ENCODE measurements at regions not wholly inside any gene's neighbourhood (a gene's known extent, or its start where the extent isn't known, plus 50 kb on each side); places are given as distances from the start of the nearest gene placed in this dataset.

DNA sequence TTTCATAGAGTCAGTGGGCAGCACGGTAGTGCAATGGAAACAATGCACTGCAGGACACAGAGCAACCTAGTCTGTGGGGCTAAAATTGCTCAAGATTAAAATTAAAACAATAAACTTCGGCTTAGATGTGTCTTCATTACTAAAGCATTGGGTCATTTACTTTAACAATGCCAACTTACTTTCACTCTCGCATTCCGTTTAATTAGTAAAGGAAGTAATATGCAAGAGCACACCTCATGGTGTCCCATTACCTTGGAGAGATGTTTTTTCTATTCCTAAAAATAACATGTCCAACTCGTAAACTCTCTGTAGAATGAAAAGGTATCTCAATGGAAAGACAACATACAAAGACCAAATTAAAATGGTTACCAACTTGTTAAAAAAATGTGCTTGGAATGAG is 738.4 kb downstream of the PCDH17 start:
- Histone ChIP-seq H3K4me3 (ENCODE audit: low read length) (no peak overlapping the region), H3K27me3 (ENCODE audit: control insufficient read depth in 1 of 2, insufficient read depth in 2 of 2, low read length in 2 of 2) (no peaks in the 10 kb centered on the region), H3K9me3 (ENCODE audit: control insufficient read depth in 1 of 2, insufficient read depth in 1 of 2, low read length in 2 of 2) (no peaks in the 10 kb centered on the region), H3K36me3 (ENCODE audit: insufficient read depth, low read length) (no peaks in the 10 kb centered on the region), H3K27ac (ENCODE audit: low read depth in 1 of 2, low read length in 2 of 2) (no peak overlapping the region), H3K4me1 (ENCODE audit: insufficient read depth, low read length) (no peaks in the 10 kb centered on the region)
- DNase-seq: no peak
- ChIA-PET CTCF (no interaction called here), POLR2A (no interaction called here)
- H3K27ac Mint-ChIP-seq: no peak overlapping the region
- TF ChIP-seq, protein P1, sequence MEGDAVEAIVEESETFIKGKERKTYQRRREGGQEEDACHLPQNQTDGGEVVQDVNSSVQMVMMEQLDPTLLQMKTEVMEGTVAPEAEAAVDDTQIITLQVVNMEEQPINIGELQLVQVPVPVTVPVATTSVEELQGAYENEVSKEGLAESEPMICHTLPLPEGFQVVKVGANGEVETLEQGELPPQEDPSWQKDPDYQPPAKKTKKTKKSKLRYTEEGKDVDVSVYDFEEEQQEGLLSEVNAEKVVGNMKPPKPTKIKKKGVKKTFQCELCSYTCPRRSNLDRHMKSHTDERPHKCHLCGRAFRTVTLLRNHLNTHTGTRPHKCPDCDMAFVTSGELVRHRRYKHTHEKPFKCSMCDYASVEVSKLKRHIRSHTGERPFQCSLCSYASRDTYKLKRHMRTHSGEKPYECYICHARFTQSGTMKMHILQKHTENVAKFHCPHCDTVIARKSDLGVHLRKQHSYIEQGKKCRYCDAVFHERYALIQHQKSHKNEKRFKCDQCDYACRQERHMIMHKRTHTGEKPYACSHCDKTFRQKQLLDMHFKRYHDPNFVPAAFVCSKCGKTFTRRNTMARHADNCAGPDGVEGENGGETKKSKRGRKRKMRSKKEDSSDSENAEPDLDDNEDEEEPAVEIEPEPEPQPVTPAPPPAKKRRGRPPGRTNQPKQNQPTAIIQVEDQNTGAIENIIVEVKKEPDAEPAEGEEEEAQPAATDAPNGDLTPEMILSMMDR (IDR thresholded peaks at IDR 0.05): no peak
- peaks cover 9% of the 10 kb centered on the region for H3K9me3 Mint-ChIP-seq
- no peaks in the 10 kb centered on the region for H3K4me1 Mint-ChIP-seq (ENCODE audit: low read depth)
- no peaks in the 10 kb centered on the region for H3K27me3 Mint-ChIP-seq
- H3K36me3 Mint-ChIP-seq (ENCODE audit: low read depth): no peaks in the 10 kb centered on the region
- no peak overlapping the region for H3K4me3 Mint-ChIP-seq
- no peak for ATAC-seq (ENCODE audit: poor library complexity)
- intact Hi-C loops (cut with DNase I, micrococcal nuclease): no loop called here

DNA sequence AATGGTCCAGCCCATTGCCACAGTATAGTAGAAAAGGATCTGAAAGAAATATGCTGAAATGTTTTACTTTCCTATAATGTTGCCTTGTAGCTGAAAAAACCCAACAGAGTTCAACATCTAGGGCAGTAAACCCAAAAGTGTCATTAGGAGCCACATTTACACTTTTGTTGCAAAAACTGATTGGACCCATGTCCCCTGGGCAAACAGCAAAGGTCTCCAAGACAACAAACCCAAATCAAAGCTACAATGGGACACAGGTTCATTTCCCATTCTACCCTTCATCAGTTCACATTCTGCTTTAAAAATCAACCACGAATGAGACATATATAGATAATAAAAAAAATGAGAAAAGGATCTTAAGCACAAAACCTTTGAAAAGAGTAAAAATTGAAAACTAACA is 744.8 kb downstream of the PCDH17 start:
- Mint-ChIP-seq H3K27ac (no peak overlapping the region), H3K9me3 (peaks cover 13% of the 10 kb centered on the region), H3K4me3 (no peak overlapping the region), H3K4me1 (ENCODE audit: low read depth) (no peaks in the 10 kb centered on the region), H3K36me3 (ENCODE audit: low read depth) (no peaks in the 10 kb centered on the region), H3K27me3 (no peaks in the 10 kb centered on the region)
- peaks cover 0 to 3% of the 10 kb centered on the region in 2 experiments for H3K9me3 ChIP-seq (ENCODE audit: control insufficient read depth in 1 of 2, insufficient read depth in 1 of 2, low read length in 2 of 2)
- H3K27ac ChIP-seq (ENCODE audit: low read depth in 1 of 2, low read length in 2 of 2): no peak overlapping the region
- no peak for ATAC-seq (ENCODE audit: poor library complexity)
- no peaks in the 10 kb centered on the region for H3K4me1 ChIP-seq (ENCODE audit: insufficient read depth, low read length)
- intact Hi-C loops (cut with DNase I, micrococcal nuclease): no loop called here
- no peak overlapping the region for H3K4me3 ChIP-seq (ENCODE audit: low read length)
- DNase-seq: no peak
- H3K27me3 ChIP-seq (ENCODE audit: control insufficient read depth in 1 of 2, insufficient read depth in 2 of 2, low read length in 2 of 2): no peaks in the 10 kb centered on the region
- no peaks in the 10 kb centered on the region for H3K36me3 ChIP-seq (ENCODE audit: insufficient read depth, low read length)
- TF ChIP-seq, protein P1 (IDR thresholded peaks at IDR 0.05): no peak
- ChIA-PET CTCF (no interaction called here), POLR2A (no interaction called here)

DNA sequence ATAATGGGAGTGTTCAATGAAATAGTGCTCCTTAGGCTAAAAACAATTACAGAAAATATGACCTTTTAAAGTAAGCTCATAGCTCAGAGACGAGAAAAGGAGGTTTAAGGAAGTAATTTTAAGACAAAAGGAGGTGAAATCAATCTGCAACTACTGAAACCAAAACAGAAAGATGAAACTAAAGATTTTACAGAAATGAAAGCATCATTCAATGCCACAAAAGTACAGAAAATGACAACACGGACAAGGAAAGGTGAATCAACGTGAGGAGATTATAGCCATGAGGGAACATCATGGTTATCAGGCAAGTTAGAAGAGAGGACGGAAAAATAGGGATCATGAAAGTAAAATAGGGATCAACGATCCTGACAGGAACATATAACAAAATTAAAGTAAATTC is 745.2 kb downstream of the PCDH17 start:
- no peaks in the 10 kb centered on the region for H3K27me3 Mint-ChIP-seq
- Histone ChIP-seq H3K4me1 (ENCODE audit: insufficient read depth, low read length) (no peaks in the 10 kb centered on the region), H3K27ac (ENCODE audit: low read depth in 1 of 2, low read length in 2 of 2) (no peak overlapping the region), H3K9me3 (ENCODE audit: control insufficient read depth in 1 of 2, insufficient read depth in 1 of 2, low read length in 2 of 2) (peaks cover 0 to 3% of the 10 kb centered on the region in 2 experiments), H3K36me3 (ENCODE audit: insufficient read depth, low read length) (no peaks in the 10 kb centered on the region), H3K4me3 (ENCODE audit: low read length) (no peak overlapping the region), H3K27me3 (ENCODE audit: control insufficient read depth in 1 of 2, insufficient read depth in 2 of 2, low read length in 2 of 2) (no peaks in the 10 kb centered on the region)
- ChIA-PET POLR2A (no interaction called here), CTCF (no interaction called here)
- H3K4me3 Mint-ChIP-seq: no peak overlapping the region
- H3K27ac Mint-ChIP-seq: no peak overlapping the region
- intact Hi-C loops (cut with DNase I, micrococcal nuclease): no loop called here
- TF ChIP-seq, protein P1 (IDR thresholded peaks at IDR 0.05): no peak
- peaks cover 11% of the 10 kb centered on the region for H3K9me3 Mint-ChIP-seq
- DNase-seq: no peak
- no peak for ATAC-seq (ENCODE audit: poor library complexity)
- H3K36me3 Mint-ChIP-seq (ENCODE audit: low read depth): no peaks in the 10 kb centered on the region
- no peaks in the 10 kb centered on the region for H3K4me1 Mint-ChIP-seq (ENCODE audit: low read depth)

Data from CD4-positive, alpha-beta T cell (primary cell).